Fibroblast of lung (primary cell): ENCODE measurements at regions not wholly inside any gene's neighbourhood (a gene's known extent, or its start where the extent isn't known, plus 50 kb on each side); places are given as distances from the start of the nearest gene placed in this dataset.

Source experiments
- DNase-seq, 2 donors: peaks; one replicate each; pipeline versions ENCODE4 v3.0.0 to v3.0.0-alpha.2; 2010; ENCODE audit warnings: low read depth in 2 of 2
- H2AFZ ChIP-seq: 2 replicates; pipeline ENCODE4 v1.5.1; 2012; ENCODE audit warnings: low read length, control low read depth, inconsistent platforms
- H3K27ac ChIP-seq: 2 replicates; pipeline ENCODE4 v1.5.1; 2011; ENCODE audit warnings: low read length, control low read depth; ENCODE audit not compliant: insufficient read depth
- H3K27me3 ChIP-seq: 2 replicates; pipeline ENCODE4 v1.5.1; 2011; ENCODE audit warnings: mild to moderate bottlenecking, low read length; ENCODE audit not compliant: control insufficient read depth, insufficient read depth
- H3K36me3 ChIP-seq: 2 replicates; pipeline ENCODE4 v1.5.1; 2011; ENCODE audit warnings: low read length; ENCODE audit not compliant: control insufficient read depth, insufficient read depth
- H3K4me1 ChIP-seq: 2 replicates; pipeline ENCODE4 v1.5.1; 2011; ENCODE audit warnings: low read length; ENCODE audit not compliant: control insufficient read depth, insufficient read depth; ENCODE audit errors: extremely low read depth
- H3K4me2 ChIP-seq: 2 replicates; pipeline ENCODE4 v1.5.1; 2011; ENCODE audit warnings: low read length, control low read depth; ENCODE audit not compliant: insufficient read depth; ENCODE audit errors: extremely low read depth
- H3K4me3 ChIP-seq, 4 experiments: fragments of 200-600 bp in 1 of 4; sonication (generic) in 1 of 4; replicated peaks in 1 of 4; 2 replicates each; pipeline ENCODE4 v1.5.1; 2011 to 2016; ENCODE audit warnings: low read length in 4 of 4, low read depth in 3 of 4, mild to moderate bottlenecking in 3 of 4, control low read depth in 2 of 4, inconsistent platforms in 1 of 4, mixed read lengths in 1 of 4; ENCODE audit not compliant: insufficient read depth in 1 of 4; ENCODE audit errors: control extremely low read depth in 1 of 4
- H3K79me2 ChIP-seq: 2 replicates; pipeline ENCODE4 v1.5.1; 2012; ENCODE audit warnings: mild to moderate bottlenecking, low read length, inconsistent platforms; ENCODE audit not compliant: control insufficient read depth, insufficient read depth
- H3K9ac ChIP-seq: 2 replicates; pipeline ENCODE4 v1.5.1; 2011; ENCODE audit warnings: mild to moderate bottlenecking, low read length, control low read depth; ENCODE audit not compliant: insufficient read depth
- H3K9me3 ChIP-seq: 2 replicates; pipeline ENCODE4 v1.5.1; 2012; ENCODE audit warnings: low read depth, low read length; ENCODE audit not compliant: control insufficient read depth, insufficient read depth
- H4K20me1 ChIP-seq: 2 replicates; pipeline ENCODE4 v1.5.1; 2011; ENCODE audit warnings: low read length; ENCODE audit not compliant: control insufficient read depth, insufficient read depth; ENCODE audit errors: extremely low read depth
- CTCF ChIP-seq, 2 donors: IDR thresholded peaks in 1 of 2; conservative IDR thresholded peaks in 1 of 2; 1 replicate in 1 of 2; 2 replicates in 1 of 2; pipeline ENCODE4 v1.5.1; 2011 to 2012; ENCODE audit warnings: low read length in 2 of 2, control low read depth in 1 of 2, inconsistent platforms in 1 of 2, low read depth in 1 of 2, mild to moderate bottlenecking in 1 of 2
- EZH2 ChIP-seq: IDR thresholded peaks from 2 replicates; pipeline ENCODE4 v1.5.1; 2012; ENCODE audit warnings: low read length, control low read depth, mild to moderate bottlenecking; ENCODE audit errors: missing control alignments

- no peak overlapping the region for H2AFZ ChIP-seq
- H3K4me1 ChIP-seq, result peaks cover 30% of the 10 kb centered on the region
- H3K4me2 ChIP-seq, result peak overlapping the region; percentile 49
- H3K9me3 ChIP-seq, result no peaks in the 10 kb centered on the region
- H3K4me3 ChIP-seq, result no peak overlapping the region
- H3K27me3 ChIP-seq, result peaks cover under 1% of the 10 kb centered on the region
- no peaks in the 10 kb centered on the region for H3K79me2 ChIP-seq
- no peaks in the 10 kb centered on the region for H3K36me3 ChIP-seq
- TF ChIP-seq EZH2, result no peak
- no peak for TF ChIP-seq CTCF (conservative IDR thresholded peaks at IDR 0.05 in 1 of 2, IDR thresholded peaks at IDR 0.05 in 1 of 2; ENCODE audit: low read depth in 1 of 2, low read length in 2 of 2)
- no peaks in the 10 kb centered on the region for H4K20me1 ChIP-seq
- H3K27ac ChIP-seq, result no peak overlapping the region
- DNase-seq, result peak; percentile 80 to 97
- H3K9ac ChIP-seq, result no peak overlapping the region
These were observed 488.7 kb upstream of the PROK2 start for GRCh38 chr3:72273615-72274014.

DNA sequence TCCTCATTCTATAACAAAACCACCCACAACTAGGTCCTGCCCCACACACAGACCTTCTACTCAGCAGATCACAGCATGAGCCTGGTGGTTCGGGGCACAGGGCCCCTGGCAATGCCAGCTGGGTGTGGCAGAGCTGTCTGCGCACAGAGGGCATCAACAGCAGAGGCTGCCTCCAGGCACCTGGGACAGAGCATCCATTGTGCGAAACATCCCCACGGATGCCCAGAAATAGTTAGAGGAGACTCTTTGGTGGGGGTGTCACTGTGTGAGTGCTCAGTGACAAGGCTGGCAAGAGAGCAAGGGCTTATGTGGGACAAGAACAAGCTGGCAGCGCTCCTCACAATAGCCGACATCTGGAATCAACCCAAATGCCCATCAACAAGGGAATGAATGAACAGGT lies 487.4 kb upstream of the PROK2 start:
- H3K4me1 ChIP-seq, result peaks cover 30% of the 10 kb centered on the region

DNA sequence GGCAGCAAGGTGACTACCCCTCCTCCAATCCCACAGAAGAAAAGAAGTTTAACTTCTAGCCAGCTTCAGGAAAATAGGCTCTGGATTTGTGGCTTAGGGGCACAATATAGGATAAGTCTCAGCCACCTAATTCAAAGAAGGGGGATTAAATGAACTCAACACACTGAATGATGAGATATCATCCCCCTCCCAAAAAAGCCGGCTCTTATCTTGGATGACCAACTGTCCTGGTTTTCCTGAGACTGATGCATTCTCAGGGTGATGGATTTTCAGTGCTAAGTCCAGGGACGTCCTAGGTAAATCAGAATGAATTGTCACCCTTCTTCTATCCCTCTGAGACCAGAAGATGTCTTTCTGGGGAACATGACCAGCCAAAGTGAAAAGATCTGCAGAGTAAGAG lies 487.0 kb upstream of the PROK2 start:
- Histone ChIP-seq H3K27ac (no peak overlapping the region), H4K20me1 (no peaks in the 10 kb centered on the region), H3K4me3 (no peak overlapping the region), H3K79me2 (no peaks in the 10 kb centered on the region), H3K4me2 (no peak overlapping the region), H3K36me3 (no peaks in the 10 kb centered on the region), H2AFZ (no peak overlapping the region), H3K4me1 (peaks cover 30% of the 10 kb centered on the region), H3K27me3 (no peaks in the 10 kb centered on the region), H3K9me3 (no peaks in the 10 kb centered on the region), H3K9ac (no peak overlapping the region)
- TF ChIP-seq CTCF (conservative IDR thresholded peaks at IDR 0.05 in 1 of 2, IDR thresholded peaks at IDR 0.05 in 1 of 2; ENCODE audit: low read depth in 1 of 2, low read length in 2 of 2), result no peak
- TF ChIP-seq EZH2, result no peak
- DNase-seq, result no peak

More for the DNA sequence above, 487.4 kb upstream of the PROK2 start:
- H2AFZ ChIP-seq, result no peak overlapping the region
- no peak overlapping the region for H3K27ac ChIP-seq
- H3K36me3 ChIP-seq, result no peaks in the 10 kb centered on the region
- no peaks in the 10 kb centered on the region for H3K79me2 ChIP-seq
- TF ChIP-seq EZH2 (no peak), CTCF (conservative IDR thresholded peaks at IDR 0.05 in 1 of 2, IDR thresholded peaks at IDR 0.05 in 1 of 2; ENCODE audit: low read depth in 1 of 2, low read length in 2 of 2) (no peak)
- H3K4me2 ChIP-seq, result no peak overlapping the region
- H3K9ac ChIP-seq, result no peak overlapping the region
- H3K9me3 ChIP-seq, result no peaks in the 10 kb centered on the region
- H3K27me3 ChIP-seq, result no peaks in the 10 kb centered on the region
- no peak for DNase-seq
- no peak overlapping the region for H3K4me3 ChIP-seq
- no peaks in the 10 kb centered on the region for H4K20me1 ChIP-seq
